Tibial artery (tissue), 4 donors: ENCODE measurements at regions not wholly inside any gene's neighbourhood (a gene's known extent, or its start where the extent isn't known, plus 50 kb on each side); places are given as distances from the start of the nearest gene placed in this dataset.

Experiments
- DNase-seq, 2 donors: peaks; one replicate each; pipeline ENCODE4 v3.0.0-alpha.2; 2019
- H3K27ac ChIP-seq, 2 donors: fragments of 200-600 bp; sonication (generic) in 1 of 2; 1 replicate in 1 of 2; 2 replicates in 1 of 2; pipeline ENCODE4 v1.5.1; 2018 to 2019; ENCODE audit warnings: mild to moderate bottlenecking in 1 of 2
- H3K27me3 ChIP-seq, 2 donors: fragments of 200-600 bp; sonication (generic) in 1 of 2; one replicate each; pipeline versions ENCODE4 v1.5.1 to v1.6.0; 2016 to 2019
- H3K36me3 ChIP-seq, 3 donors: fragments of 200-600 bp; sonication (generic) in 2 of 3; one replicate each; pipeline ENCODE4 v1.5.1; 2016 to 2019; ENCODE audit warnings: mild to moderate bottlenecking in 2 of 3
- H3K4me1 ChIP-seq, 4 donors: fragments of 200-600 bp; sonication (generic) in 2 of 4; 1 replicate in 3 of 4; 2 replicates in 1 of 4; pipeline ENCODE4 v1.5.1; 2016 to 2019
- H3K4me3 ChIP-seq, 2 donors: fragments of 200-600 bp; sonication (generic) in 1 of 2; 1 replicate in 1 of 2; 2 replicates in 1 of 2; pipeline ENCODE4 v1.5.1; 2018 to 2019; ENCODE audit warnings: mild to moderate bottlenecking in 2 of 2
- H3K9me3 ChIP-seq, 3 donors: fragments of 200-600 bp; sonication (generic) in 1 of 3; one replicate each; pipeline ENCODE4 v1.5.1; 2016 to 2019
- intact Hi-C: fragments of 100-400 bp; cut with DNase I; formaldehyde crosslinking; loops from one replicate; pipeline ENCODE4 v1.15.0; 2023; ENCODE audit warnings: low total_unique reads
- TF ChIP-seq, protein P1 (sequence below), 2 experiments: fragments of 200-600 bp in 1 of 2; fragments of 450-650 bp in 1 of 2; IDR thresholded peaks; one replicate each; pipeline ENCODE4 v1.5.1; 2017 to 2019; ENCODE audit warnings: antibody characterized with exemption in 2 of 2, mild to moderate bottlenecking in 1 of 2, moderate library complexity in 1 of 2

DNA sequence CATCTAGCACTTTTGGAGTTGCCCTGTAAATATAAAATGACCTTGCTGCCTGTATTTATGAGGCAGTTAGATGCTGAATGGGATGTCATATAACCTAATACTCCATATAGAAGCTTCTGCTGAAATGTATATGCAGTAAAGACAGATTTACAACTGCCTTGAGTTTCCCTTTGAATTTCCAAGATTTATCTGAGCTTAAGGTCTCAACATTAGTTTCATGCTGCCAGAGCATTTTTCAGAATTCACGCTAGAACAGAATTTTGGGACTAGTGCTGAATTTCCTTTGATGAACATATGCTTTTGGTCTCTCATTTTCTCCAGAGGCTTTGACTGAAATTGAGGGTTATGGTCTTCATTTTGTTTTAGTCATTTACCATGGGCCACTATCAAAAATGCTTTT lies 254.7 kb upstream of the FANCL start:
- Histone ChIP-seq H3K27me3 (no peaks in the 10 kb centered on the region), H3K27ac (no peak overlapping the region), H3K36me3 (no peaks in the 10 kb centered on the region), H3K4me1 (no peaks in the 10 kb centered on the region), H3K4me3 (no peak overlapping the region), H3K9me3 (no peaks in the 10 kb centered on the region)
- intact Hi-C loops: no loop called here
- DNase-seq: no peak
- TF ChIP-seq, protein P1, sequence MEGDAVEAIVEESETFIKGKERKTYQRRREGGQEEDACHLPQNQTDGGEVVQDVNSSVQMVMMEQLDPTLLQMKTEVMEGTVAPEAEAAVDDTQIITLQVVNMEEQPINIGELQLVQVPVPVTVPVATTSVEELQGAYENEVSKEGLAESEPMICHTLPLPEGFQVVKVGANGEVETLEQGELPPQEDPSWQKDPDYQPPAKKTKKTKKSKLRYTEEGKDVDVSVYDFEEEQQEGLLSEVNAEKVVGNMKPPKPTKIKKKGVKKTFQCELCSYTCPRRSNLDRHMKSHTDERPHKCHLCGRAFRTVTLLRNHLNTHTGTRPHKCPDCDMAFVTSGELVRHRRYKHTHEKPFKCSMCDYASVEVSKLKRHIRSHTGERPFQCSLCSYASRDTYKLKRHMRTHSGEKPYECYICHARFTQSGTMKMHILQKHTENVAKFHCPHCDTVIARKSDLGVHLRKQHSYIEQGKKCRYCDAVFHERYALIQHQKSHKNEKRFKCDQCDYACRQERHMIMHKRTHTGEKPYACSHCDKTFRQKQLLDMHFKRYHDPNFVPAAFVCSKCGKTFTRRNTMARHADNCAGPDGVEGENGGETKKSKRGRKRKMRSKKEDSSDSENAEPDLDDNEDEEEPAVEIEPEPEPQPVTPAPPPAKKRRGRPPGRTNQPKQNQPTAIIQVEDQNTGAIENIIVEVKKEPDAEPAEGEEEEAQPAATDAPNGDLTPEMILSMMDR (IDR thresholded peaks at IDR 0.05): no peak

DNA sequence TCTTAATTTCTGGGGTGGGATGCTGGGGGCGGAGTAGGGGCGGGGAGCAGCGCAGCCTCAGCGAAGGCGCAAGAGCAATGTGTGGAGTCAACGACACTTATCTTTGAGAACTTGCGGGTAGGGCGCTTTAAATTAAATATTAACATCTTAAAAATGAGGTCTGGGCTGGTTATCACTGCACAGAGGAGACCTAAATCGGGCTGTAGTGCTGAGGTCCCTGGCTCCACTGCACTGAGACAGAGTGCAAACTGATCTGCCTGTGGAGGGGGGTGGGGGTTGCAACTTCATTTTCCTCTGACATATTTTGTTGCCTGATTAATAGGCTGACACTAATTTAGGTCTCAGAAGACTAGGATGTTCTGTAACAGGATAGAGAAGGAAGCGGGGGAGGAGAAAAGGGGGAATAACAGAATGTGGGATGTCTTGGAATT lies 253.0 kb upstream of the FANCL start:
- no peaks in the 10 kb centered on the region for H3K27me3 ChIP-seq
- no peaks in the 10 kb centered on the region for H3K4me1 ChIP-seq
- H3K9me3 ChIP-seq: no peaks in the 10 kb centered on the region
- DNase-seq: no peak
- no peaks in the 10 kb centered on the region for H3K36me3 ChIP-seq
- TF ChIP-seq, protein P1 (IDR thresholded peaks at IDR 0.05): no peak
- intact Hi-C loops: no loop called here
- H3K4me3 ChIP-seq: no peak overlapping the region
- H3K27ac ChIP-seq: no peak overlapping the region

DNA sequence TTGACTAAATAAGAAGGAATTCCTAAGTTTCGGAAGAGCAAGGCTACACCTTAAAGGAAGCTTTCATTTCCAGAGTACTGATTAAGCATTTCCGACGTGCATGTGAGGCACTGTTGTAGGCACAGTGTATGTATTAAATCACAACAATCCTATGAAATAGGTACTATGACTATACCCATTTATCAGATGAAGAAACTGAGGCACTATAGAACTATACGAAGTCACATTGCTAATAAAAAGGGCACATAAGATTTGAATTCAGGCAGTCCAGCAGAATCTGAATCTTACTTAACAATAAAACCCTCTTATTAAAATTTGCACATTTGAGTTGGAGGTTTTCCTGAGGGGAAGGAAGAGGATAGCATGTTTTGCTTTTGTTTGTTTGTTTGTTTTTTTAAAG lies 243.5 kb upstream of the FANCL start:
- Histone ChIP-seq H3K27me3 (no peaks in the 10 kb centered on the region), H3K36me3 (no peaks in the 10 kb centered on the region), H3K27ac (no peak overlapping the region), H3K4me1 (no peaks in the 10 kb centered on the region), H3K9me3 (no peaks in the 10 kb centered on the region), H3K4me3 (no peak overlapping the region)
- TF ChIP-seq, protein P1 (IDR thresholded peaks at IDR 0.05): no peak
- intact Hi-C loops: no loop called here
- no peak for DNase-seq

DNA sequence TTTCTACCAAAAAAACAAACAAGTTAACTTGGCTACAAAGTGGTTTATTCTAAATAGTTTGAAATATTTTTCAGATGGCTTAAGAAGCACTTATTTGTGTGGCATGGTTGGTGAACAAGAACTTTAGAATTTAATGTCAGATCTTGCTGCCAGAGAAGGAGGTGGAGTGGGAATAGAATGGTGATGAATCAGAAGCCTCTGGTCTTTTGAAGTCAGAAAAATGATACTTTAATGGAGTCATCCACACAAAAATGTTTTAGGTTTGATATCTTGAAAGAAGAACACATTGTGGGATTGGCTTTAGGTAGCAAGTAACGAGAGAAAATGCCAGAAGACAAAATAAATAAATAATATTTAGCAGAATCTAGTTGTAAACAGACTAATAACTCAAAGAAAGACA lies 243.1 kb upstream of the FANCL start:
- no peak overlapping the region for H3K27ac ChIP-seq
- DNase-seq: no peak
- no peaks in the 10 kb centered on the region for H3K4me1 ChIP-seq
- H3K36me3 ChIP-seq: no peaks in the 10 kb centered on the region
- intact Hi-C loops: no loop called here
- H3K9me3 ChIP-seq: no peaks in the 10 kb centered on the region
- H3K27me3 ChIP-seq: no peaks in the 10 kb centered on the region
- TF ChIP-seq, protein P1 (IDR thresholded peaks at IDR 0.05): no peak
- no peak overlapping the region for H3K4me3 ChIP-seq

DNA sequence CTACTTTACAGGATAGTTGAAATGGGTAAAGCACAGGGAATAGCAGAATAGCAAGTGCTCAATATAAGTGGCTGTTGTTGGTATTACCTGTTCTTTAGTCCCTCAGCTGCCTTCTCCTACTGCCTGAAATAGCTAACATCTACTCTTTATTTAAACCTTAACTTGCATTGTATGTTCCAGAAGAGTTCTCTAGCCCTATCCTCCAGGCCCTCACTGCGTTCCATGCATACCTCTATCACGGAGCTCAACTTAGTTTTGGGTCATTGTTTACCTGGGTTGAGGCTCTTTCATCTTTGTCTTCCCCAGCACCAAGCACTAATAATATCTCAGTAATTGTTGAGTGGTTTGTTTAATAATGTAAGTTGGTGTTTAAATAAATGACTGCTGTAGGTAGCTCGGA lies 242.2 kb upstream of the FANCL start:
- intact Hi-C loops: no loop called here
- TF ChIP-seq, protein P1 (IDR thresholded peaks at IDR 0.05): no peak
- Histone ChIP-seq H3K27me3 (no peaks in the 10 kb centered on the region), H3K36me3 (no peaks in the 10 kb centered on the region), H3K4me1 (no peaks in the 10 kb centered on the region), H3K9me3 (no peaks in the 10 kb centered on the region), H3K4me3 (no peak overlapping the region), H3K27ac (no peak overlapping the region)
- DNase-seq: no peak

DNA sequence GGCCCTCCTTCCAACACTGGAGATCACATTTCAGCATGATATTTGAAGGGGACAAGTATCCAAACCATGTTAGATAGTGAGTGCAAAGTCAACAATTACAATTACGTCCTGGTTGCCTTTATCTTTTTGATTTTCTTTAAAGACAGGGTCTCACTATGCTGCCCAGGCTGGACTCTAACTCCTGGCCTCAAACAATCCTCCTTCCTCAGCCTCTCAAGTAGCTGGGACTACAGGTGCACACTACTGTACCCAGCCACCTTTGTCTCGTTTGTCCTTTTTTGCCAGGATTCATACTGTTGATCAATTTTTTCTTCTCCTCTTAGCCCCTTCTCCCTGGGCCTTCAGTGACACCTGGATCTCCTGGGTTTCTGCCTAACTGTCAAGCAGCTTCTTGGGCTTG lies 240.5 kb upstream of the FANCL start:
- Histone ChIP-seq H3K4me3 (no peak overlapping the region), H3K36me3 (no peaks in the 10 kb centered on the region), H3K9me3 (no peaks in the 10 kb centered on the region), H3K27me3 (no peaks in the 10 kb centered on the region), H3K4me1 (no peaks in the 10 kb centered on the region), H3K27ac (no peak overlapping the region)
- TF ChIP-seq, protein P1 (IDR thresholded peaks at IDR 0.05): no peak
- intact Hi-C loops: no loop called here
- DNase-seq: no peak
